HG02571 (cell line): ENCODE measurements at regions not wholly inside any gene's neighbourhood (a gene's known extent, or its start where the extent isn't known, plus 50 kb on each side); places are given as distances from the start of the nearest gene placed in this dataset.
A peak's percentile ranks its signal among the peaks of the same experiment; 100 is the strongest.
"Not testable (repeated sequence)": the region's sequence is repeated elsewhere in the genome, so short reads cannot be mapped to it uniquely, and the experiment has no call there.

ENCODE experiments used
- ATAC-seq: cut with Tn5 transposase; IDR thresholded peaks from one replicate; pipeline ENCODE4 v1.9.1; 2021; ENCODE audit warnings: mild to moderate bottlenecking, moderate library complexity; ENCODE audit not compliant: unreplicated experiment

DNA sequence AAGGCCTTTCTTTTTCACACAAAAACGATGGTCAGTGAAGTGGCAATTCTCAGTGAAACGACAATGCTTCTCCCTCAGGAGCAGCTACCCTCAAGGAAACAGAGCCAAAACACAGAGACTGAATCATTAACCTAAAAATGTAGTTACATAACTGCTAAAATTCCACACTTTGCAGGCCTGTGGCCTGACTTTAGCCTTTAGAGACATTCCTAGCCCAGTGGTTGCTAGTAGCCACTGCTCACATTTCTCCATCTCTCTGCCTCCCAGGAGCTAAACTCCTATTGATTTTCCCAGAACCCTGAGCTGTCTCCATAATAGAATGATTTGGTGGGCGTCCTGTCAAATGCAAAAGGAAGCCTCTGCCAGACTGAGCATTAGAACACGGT is 630.1 kb upstream of the KCNMB2 start:
- ATAC-seq, result no peak

DNA sequence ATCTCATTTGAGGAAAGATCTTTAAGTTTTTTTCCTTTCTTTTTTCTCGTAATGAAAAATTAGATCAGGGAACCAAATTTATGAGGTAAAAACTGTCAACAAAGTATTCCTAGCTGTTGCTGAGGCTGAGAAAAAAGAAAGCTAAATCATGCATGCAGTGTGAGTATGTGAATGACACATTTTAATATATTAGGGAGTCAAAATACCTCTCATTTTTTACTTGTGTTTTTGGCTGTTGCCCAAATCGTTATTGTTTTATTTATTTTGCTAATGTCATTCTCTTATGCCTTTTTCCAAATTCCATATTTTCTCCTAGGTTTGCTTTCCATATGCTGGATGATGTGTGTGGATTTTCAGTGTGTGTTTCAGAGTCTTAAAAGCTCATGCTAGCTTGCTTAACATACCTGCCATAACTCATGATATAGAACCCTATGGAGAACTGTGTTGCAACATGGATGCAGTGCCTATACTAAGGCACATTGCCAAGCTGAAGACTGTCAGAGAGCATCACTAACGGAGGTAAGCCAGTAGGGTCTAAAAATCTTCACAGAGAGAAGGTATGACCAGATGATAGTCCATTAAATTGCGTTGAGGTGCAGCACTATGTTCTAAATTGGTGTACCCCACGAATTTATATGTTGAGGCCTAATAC is 629.5 kb upstream of the KCNMB2 start:
- ATAC-seq, result no peak

DNA sequence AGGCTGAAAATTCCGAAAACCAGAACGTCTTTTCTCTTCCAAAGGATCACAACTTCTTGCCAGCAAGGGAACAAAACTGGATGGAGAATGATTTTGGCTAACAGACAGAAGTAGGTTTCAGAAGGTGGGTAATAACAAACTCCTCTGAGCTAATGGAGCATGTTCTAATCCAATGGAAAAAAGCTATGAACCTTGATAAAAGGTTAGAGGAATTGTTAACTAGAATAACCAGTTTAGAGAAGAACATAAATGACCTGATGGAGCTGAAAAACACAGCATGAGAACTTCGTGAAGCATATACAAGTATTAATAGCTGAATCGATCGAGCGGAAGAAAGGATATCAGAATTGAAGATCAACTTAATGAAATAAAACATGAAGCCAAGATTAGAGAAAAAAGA is 626.7 kb upstream of the KCNMB2 start:
- not testable (repeated sequence) for ATAC-seq

- no peak for ATAC-seq
These were observed 622.0 kb upstream of the KCNMB2 start for GRCh38 chr3:177914224-177914623.

- ATAC-seq, result no peak
These were observed 619.8 kb upstream of the KCNMB2 start for GRCh38 chr3:177916461-177916860.

DNA sequence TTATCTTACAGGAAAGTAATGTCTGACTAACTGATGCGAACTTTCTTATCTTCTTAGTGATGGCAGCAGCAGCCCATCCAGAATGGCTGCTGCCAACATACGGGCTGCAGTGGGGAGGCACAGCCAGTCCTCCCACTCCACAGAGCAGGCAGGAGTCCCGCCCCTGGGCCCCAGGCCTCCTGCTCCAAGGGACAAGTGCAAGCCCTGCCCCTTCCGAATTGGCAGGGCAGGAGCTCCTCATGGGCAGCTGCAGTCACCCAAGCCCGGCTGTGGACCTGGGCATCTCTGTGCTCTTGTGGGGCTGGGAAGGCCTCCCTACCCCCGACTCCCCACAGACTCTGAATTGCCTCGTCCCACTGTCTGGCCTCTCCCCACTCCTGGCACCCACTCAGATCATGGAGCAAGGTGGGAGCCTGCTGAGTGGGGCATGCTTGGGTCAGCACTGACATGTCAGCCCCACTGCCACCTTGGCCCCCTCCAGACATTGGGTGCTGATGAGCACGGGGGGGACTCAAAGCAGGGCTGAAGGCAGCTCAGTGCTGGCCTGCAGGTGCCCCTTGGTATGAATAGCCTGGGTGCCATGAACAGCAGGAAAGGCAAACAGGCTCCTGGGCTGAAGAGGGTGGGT is 618.9 kb upstream of the KCNMB2 start:
- no peak for ATAC-seq

GRCh38 chr3:177921153-177921552 is 615.1 kb upstream of the KCNMB2 start:
- ATAC-seq, result no peak

- ATAC-seq, result no peak
These were observed 612.0 kb upstream of the KCNMB2 start for GRCh38 chr3:177924261-177924660.

DNA sequence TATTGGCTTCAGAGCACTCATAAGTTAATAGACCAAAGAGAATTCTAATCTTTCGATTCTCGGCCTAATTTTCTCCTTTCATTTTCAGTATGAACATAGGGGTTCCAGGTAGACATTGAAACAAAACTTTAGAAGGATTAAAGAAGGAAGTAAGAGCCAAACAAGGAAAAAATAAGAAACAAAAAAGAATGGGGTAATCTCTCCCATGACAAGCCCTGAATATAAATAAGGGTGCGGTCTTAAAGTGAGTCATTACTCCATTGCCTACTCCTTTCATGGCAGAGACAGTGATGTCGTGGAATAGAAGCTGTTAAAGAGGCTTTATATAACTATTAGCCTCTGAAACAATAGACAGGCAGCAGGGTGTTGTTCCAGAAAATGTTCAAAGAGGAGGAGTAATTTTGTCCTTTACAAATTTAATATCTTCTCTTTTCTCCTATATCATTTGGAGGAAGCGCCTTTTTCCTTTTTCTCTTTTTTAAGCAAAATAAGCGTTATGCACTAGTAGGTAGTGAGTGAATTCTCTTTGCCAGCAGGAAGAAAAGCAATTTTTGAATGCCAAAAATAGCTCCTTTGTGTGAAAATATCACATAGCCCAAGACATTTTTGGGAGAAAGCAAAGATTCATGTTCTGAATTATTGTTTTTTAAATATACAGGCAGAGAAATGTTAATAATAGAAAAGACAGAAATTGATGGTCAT is 607.9 kb upstream of the KCNMB2 start:
- peak; percentile 82 for ATAC-seq

DNA sequence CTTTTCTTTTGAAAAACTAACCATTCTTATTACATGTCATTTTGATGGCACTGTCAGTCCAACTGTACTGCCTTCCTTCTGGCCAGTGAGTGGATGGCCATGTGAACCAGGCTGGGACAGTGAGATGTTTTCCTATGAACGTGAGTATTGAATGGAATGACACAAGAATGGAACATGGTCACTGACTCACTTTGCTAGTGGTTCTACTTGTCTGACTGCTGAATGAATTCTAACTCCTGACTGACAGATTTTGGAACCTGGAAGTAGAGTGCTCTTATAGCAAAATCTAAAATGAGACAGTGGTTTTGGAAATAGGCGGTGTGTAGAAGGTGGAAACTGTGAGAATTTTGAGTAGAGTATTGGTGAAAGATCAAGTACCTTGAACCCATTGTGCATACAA is 606.9 kb upstream of the KCNMB2 start:
- no peak for ATAC-seq

DNA sequence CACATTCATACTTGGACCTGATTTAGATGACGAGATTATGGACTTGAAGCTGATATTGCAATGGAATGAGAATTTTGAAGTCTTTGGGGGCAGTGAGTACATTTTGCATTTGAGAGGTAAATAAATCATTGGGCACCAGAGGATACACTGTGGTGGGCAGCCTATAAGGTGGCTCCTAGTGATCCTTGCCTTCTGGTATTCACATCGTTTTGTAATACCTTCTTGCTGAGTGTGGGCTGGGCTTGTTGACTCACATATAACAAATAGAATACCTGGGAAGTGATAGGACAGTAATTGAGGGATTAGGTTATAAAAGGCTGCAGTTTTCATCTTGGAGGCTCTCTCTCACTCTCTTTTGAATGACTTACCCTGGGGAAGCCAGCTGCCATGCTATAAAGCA is 605.5 kb upstream of the KCNMB2 start:
- no peak for ATAC-seq

GRCh38 chr3:177931346-177931745 is 604.9 kb upstream of the KCNMB2 start:
- no peak for ATAC-seq

GRCh38 chr3:177932346-177932745 is 603.9 kb upstream of the KCNMB2 start:
- ATAC-seq, result no peak

DNA sequence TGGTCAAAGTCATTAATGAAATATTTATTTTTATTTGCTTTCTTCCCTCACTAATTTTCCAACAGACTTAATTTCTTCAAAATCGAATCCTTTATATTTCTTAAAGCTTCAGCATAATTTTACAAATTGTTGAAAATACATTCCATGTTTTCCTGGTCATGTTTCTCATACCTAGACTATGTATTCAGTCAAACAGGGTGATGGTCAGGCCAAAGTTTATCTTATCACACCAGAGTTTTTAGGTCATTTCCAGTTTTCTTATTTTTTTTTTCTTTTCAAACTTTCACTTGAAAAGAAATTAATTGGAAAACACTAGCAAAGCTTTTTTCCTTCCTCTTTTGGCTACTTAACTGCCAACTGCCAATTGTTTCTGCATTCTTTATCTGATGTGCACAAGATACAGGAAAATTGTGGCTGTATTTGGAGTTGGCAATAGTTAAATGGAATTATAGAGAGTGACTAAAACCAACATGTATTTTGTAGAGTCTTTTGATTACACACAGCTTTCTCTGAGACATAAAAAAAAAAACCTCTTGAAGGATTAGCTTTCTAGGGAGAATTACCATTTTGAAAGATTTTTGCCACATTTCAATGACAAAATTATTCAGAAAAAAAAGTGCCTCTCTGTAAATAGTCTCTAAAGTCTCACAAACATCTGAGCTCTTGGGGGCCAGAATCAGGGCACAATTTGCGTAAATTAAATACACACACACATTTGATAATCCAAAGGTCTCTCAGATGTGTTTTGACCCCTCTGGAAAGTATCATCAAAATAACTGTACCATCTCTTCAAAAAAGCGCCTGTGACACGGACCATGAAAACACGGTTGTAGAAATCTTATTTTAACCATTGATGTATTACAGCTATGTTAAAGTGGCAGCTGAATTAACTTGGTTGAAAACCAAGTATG is 603.2 kb upstream of the KCNMB2 start:
- no peak for ATAC-seq

DNA sequence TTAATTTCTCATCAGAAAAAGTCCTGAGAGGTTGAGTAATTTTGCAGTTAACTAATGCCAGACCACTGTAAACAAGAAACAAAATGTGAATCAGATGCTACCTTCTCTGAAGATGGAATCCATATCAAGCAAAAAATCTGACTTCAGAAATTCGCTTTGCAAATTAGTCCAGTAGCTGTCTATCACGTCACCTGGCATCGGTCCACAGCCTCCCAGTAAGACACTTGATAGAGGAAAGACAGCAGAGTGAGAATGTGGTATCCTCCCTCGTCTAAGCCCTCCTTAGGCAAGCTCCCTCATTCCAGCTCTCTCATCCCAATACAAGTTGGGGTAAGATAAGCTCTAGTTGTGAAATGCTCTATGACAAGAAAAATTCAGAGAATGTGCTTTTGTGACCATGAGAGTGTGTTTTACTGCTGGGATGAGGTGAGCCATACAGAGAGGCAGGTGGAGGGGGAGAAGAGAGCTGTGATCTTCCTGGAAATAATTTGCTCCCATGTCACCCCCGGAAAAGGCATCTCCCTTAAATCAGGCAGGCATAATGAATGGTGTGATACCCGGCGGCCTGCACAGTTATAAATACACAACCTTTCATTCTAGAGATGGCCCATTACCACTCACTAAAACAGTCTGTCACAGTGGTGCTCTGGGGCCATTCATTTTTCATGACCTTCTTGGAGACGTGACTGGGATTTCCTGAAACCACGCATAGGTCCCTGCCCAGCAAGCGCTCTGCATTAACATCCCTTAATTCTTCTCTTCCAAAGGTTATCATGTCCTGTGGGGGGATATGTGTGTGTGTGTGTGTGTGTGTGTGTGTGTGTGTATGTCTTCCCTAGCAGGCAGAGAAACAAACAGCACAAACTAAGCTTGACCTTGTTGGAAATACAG is 602.0 kb upstream of the KCNMB2 start:
- ATAC-seq, result no peak

- ATAC-seq, result no peak
These were observed 601.2 kb upstream of the KCNMB2 start for GRCh38 chr3:177935047-177935446.

- ATAC-seq, result no peak
These were observed 599.5 kb upstream of the KCNMB2 start for GRCh38 chr3:177936721-177937120.

DNA sequence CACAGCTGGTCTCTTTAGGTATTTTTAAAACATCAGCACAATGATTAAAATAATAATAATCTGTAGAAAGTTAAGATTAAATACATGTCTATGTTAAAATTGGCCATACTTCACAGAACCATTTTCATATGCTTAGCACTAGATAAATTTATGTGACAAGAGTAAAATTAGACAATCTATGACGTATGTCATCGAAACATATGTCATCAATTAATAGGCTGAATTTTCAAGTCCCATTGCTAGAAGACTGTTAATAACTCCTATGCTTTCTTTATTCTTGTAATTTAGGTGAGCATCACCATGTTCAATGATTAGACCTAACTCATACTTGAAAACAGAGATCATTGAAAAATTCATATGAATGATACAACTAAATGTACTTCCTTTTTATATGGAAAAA is 593.3 kb upstream of the KCNMB2 start:
- no peak for ATAC-seq

GRCh38 chr3:177944228-177944661 is 592.0 kb upstream of the KCNMB2 start:
- ATAC-seq, result no peak

GRCh38 chr3:177946048-177946447 is 590.2 kb upstream of the KCNMB2 start:
- no peak for ATAC-seq
